Ovary (tissue), 7 donors: ENCODE measurements at regions not wholly inside any gene's neighbourhood (a gene's known extent, or its start where the extent isn't known, plus 50 kb on each side); places are given as distances from the start of the nearest gene placed in this dataset.

Experiments used
- DNase-seq, 5 donors: peaks; one replicate each; pipeline ENCODE4 v3.0.0-alpha.2; 2019 to 2020
- H3K27ac ChIP-seq, 2 donors: fragments of 200-600 bp; one replicate each; pipeline versions ENCODE4 v1.5.1 to v1.8.0; 2019 to 2022
- H3K27me3 ChIP-seq: fragments of 200-600 bp; one replicate; pipeline ENCODE4 v1.8.0; 2022
- H3K36me3 ChIP-seq: fragments of 200-600 bp; sonication (generic); one replicate; pipeline ENCODE4 v1.5.1; 2019
- H3K4me1 ChIP-seq: one replicate; pipeline ENCODE4 v1.8.1; 2013; ENCODE audit warnings: mild to moderate bottlenecking, moderate library complexity; ENCODE audit not compliant: insufficient read depth
- H3K4me3 ChIP-seq: fragments of 200-600 bp; sonication (generic); one replicate; pipeline ENCODE4 v1.5.1; 2017
- H3K9me3 ChIP-seq, 2 donors: fragments of 200-600 bp in 1 of 2; sonication (generic) in 1 of 2; one replicate each; pipeline versions ENCODE4 v1.5.1 to v1.8.1; 2013 to 2019; ENCODE audit warnings: mild to moderate bottlenecking in 1 of 2, moderate library complexity in 1 of 2
- EP300 ChIP-seq: sonication (generic); formaldehyde crosslinking; IDR thresholded peaks from one replicate; pipeline ENCODE4 v1.6.1; 2017; ENCODE audit warnings: antibody characterized with exemption
- POLR2A ChIP-seq: fragments of 450-650 bp; IDR thresholded peaks from one replicate; pipeline ENCODE4 v1.6.1; 2017; ENCODE audit warnings: antibody characterized with exemption, mild to moderate bottlenecking, moderate library complexity
- WGBS, 3 donors: extraction: QIAGEN DNeasy Blood & Tissue Kit in 1 of 3; methylation state at CpG; one replicate each; pipeline versions ENCODE4 v1.1.5 to v1.1.7; 2013 to 2017; 5-methylcytosine and 5-hydroxymethylcytosine counted together
- intact Hi-C, 4 donors: fragments of 100-400 bp; cut with DNase I; formaldehyde crosslinking; loops; one replicate each; pipeline versions ENCODE4 v1.11.0 to v1.15.1; 2022 to 2023
- TF ChIP-seq, protein P1 (sequence below), 3 donors: fragments of 450-650 bp in 2 of 3; fragments of 200-600 bp in 1 of 3; IDR thresholded peaks; one replicate each; pipeline versions ENCODE4 v1.5.1 to v1.8.0; 2016 to 2022; ENCODE audit warnings: antibody characterized with exemption in 3 of 3, mild to moderate bottlenecking in 1 of 3
- donor health status: DM: no; HTN: no; CAD: no; lungs with moderate emphysema.
- donor health status: DM: no; HTN: no; CAD: no.
- donor health status: Bipolar disorder and iron deficiency.
- donor health status: DM: no; HTN: no; CAD: no.
- donor health status: DM: yes; HTN: yes; CAD: no.

DNA sequence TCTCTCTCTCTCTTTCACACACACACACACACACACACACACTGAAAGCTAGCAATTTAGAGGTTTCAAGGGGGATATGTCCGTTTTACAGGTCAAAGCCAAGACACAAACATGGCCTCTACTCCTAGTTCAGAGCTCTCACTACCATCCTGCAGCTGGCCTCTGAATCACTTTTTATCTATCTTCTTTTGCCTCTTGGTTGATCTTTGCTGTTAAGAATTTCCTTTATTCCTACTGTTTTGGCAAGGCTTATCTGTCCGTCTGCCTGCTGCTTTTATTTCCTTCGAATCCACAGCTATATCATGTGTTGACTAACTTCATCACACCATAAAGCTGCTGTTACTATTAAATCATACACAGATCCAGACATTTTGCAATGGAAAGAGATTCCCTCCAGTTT, 543.0 kb downstream of the PLCL1 start:
- H3K4me1 ChIP-seq: no peaks in the 10 kb centered on the region
- TF ChIP-seq EP300 (no peak), POLR2A (no peak)
- TF ChIP-seq, protein P1, sequence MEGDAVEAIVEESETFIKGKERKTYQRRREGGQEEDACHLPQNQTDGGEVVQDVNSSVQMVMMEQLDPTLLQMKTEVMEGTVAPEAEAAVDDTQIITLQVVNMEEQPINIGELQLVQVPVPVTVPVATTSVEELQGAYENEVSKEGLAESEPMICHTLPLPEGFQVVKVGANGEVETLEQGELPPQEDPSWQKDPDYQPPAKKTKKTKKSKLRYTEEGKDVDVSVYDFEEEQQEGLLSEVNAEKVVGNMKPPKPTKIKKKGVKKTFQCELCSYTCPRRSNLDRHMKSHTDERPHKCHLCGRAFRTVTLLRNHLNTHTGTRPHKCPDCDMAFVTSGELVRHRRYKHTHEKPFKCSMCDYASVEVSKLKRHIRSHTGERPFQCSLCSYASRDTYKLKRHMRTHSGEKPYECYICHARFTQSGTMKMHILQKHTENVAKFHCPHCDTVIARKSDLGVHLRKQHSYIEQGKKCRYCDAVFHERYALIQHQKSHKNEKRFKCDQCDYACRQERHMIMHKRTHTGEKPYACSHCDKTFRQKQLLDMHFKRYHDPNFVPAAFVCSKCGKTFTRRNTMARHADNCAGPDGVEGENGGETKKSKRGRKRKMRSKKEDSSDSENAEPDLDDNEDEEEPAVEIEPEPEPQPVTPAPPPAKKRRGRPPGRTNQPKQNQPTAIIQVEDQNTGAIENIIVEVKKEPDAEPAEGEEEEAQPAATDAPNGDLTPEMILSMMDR (IDR thresholded peaks at IDR 0.05): no peak
- DNase-seq: no peak
- no peak overlapping the region for H3K27ac ChIP-seq
- H3K4me3 ChIP-seq: no peak overlapping the region
- intact Hi-C loops: no loop called here
- 41 to 56% (median 46%) methylated on average over 3 of the region's 3 CpGs for WGBS, 3 donors
- no peaks in the 10 kb centered on the region for H3K27me3 ChIP-seq
- no peaks in the 10 kb centered on the region for H3K36me3 ChIP-seq
- H3K9me3 ChIP-seq: no peaks in the 10 kb centered on the region

DNA sequence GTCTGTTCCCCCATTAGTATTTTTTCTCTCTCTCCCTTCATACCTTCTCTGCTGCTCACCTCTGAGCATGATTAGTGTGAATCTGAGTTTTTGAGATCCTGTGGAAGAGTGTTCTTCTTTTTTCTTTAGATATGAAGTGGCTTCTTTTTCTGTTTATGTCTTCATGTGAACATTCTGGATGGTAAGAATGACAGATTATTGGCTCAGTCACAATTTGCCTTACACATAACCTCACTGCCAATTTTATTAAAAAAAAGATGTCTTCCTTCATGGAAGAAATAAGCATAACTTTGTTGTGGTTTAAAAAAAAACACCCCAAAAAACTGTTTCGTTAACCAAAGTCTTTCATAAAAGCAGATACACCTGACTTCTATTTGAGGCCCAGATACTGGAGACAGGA, 539.1 kb downstream of the PLCL1 start:
- WGBS, 3 donors: 54 to 78% (median 56%) methylated on average over 1 of the region's 1 CpG
- no peaks in the 10 kb centered on the region for H3K9me3 ChIP-seq
- no peak overlapping the region for H3K27ac ChIP-seq
- TF ChIP-seq EP300 (no peak), POLR2A (no peak)
- TF ChIP-seq, protein P1 (IDR thresholded peaks at IDR 0.05): no peak
- intact Hi-C loops: no loop called here
- DNase-seq: no peak
- H3K27me3 ChIP-seq: no peaks in the 10 kb centered on the region
- no peaks in the 10 kb centered on the region for H3K36me3 ChIP-seq
- H3K4me3 ChIP-seq: no peak overlapping the region
- H3K4me1 ChIP-seq: no peaks in the 10 kb centered on the region

- WGBS, 3 donors: 73 to 79% (median 73%) methylated on average over 2 of the region's 2 CpGs
- H3K9me3 ChIP-seq: no peaks in the 10 kb centered on the region
- H3K27ac ChIP-seq: no peak overlapping the region
- no peak for TF ChIP-seq EP300
- TF ChIP-seq POLR2A: no peak
- TF ChIP-seq, protein P1 (IDR thresholded peaks at IDR 0.05): no peak
- H3K36me3 ChIP-seq: no peaks in the 10 kb centered on the region
- no peak overlapping the region for H3K4me3 ChIP-seq
- no peaks in the 10 kb centered on the region for H3K27me3 ChIP-seq
- H3K4me1 ChIP-seq: no peaks in the 10 kb centered on the region
- intact Hi-C loops: no loop called here
- DNase-seq: no peak
These were observed 536.5 kb downstream of the PLCL1 start for GRCh38 chr2:198340846-198341245.

GRCh38 chr2:198339116-198339515, 534.7 kb downstream of the PLCL1 start:
- 88 to 91% (median 89%) methylated on average over 5 of the region's 5 CpGs for WGBS, 3 donors
- Histone ChIP-seq H3K4me3 (no peak overlapping the region), H3K27ac (no peak overlapping the region), H3K4me1 (no peaks in the 10 kb centered on the region), H3K27me3 (no peaks in the 10 kb centered on the region), H3K9me3 (no peaks in the 10 kb centered on the region), H3K36me3 (no peaks in the 10 kb centered on the region)
- no peak for DNase-seq
- intact Hi-C loops: no loop called here
- no peak for TF ChIP-seq EP300
- TF ChIP-seq, protein P1 (IDR thresholded peaks at IDR 0.05): no peak
- no peak for TF ChIP-seq POLR2A

DNA sequence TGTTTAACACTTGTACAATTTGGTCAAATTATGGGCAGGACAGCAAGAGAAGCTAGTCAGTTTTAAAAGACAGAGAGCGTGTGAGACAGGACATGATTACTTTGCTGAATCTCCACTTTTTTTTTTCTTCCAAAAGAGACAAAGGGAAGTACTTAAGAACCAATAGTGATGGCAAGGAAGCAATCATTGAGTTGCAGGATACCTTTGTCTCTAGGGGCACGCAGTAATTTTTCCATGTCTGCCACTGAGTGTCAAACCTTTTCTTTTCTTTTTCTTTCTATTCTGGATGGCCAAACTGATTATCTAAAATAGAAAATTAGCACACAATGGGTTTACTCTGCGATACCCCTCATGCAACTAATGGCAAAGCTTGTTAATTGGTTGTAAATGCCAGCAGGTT, 533.0 kb downstream of the PLCL1 start:
- H3K36me3 ChIP-seq: no peaks in the 10 kb centered on the region
- no peak for TF ChIP-seq POLR2A
- TF ChIP-seq EP300: no peak
- TF ChIP-seq, protein P1 (IDR thresholded peaks at IDR 0.05): no peak
- intact Hi-C loops: no loop called here
- no peaks in the 10 kb centered on the region for H3K4me1 ChIP-seq
- no peaks in the 10 kb centered on the region for H3K27me3 ChIP-seq
- DNase-seq: no peak
- H3K27ac ChIP-seq: no peak overlapping the region
- 78 to 84% (median 80%) methylated on average over 3 of the region's 3 CpGs for WGBS, 3 donors
- no peaks in the 10 kb centered on the region for H3K9me3 ChIP-seq
- no peak overlapping the region for H3K4me3 ChIP-seq
